Activated CD8-positive, alpha-beta memory T cell treated with anti-CD3 and anti-CD28 coated beads for 1 hour (primary cell): ENCODE measurements at regions not wholly inside any gene's neighbourhood (a gene's known extent, or its start where the extent isn't known, plus 50 kb on each side); places are given as distances from the start of the nearest gene placed in this dataset.
"Not testable (repeated sequence)": the region's sequence is repeated elsewhere in the genome, so short reads cannot be mapped to it uniquely, and the experiment has no call there.

Source experiments
- DNase-seq, 2 donors: peaks; one replicate each; pipeline ENCODE4 v3.0.0-alpha.2; 2020; ENCODE audit warnings: low read depth in 1 of 2; ENCODE audit errors: extremely low read depth in 1 of 2

GRCh38 chr5:40356248-40356647 lies 323.5 kb upstream of the PTGER4 start:
- no peak for DNase-seq

GRCh38 chr5:40355846-40356245 lies 323.9 kb upstream of the PTGER4 start:
- DNase-seq: no peak

- DNase-seq: no peak
Measured at GRCh38 chr5:40355181-40355580, 324.5 kb upstream of the PTGER4 start.

- DNase-seq: no peak
Measured at GRCh38 chr5:40354171-40354570, 325.5 kb upstream of the PTGER4 start.

- no peak for DNase-seq
Measured at GRCh38 chr5:40353442-40353841, 326.3 kb upstream of the PTGER4 start.

GRCh38 chr5:40347981-40348725 lies 331.6 kb upstream of the PTGER4 start:
- DNase-seq: no peak

- no peak for DNase-seq
Measured at GRCh38 chr5:40346901-40347300, 332.8 kb upstream of the PTGER4 start.

- DNase-seq: not testable (repeated sequence)
Measured at GRCh38 chr5:40338434-40338833, 341.3 kb upstream of the PTGER4 start.

- DNase-seq: no peak
Measured at GRCh38 chr5:40334242-40334635, 345.5 kb upstream of the PTGER4 start.

GRCh38 chr5:40333459-40334241 lies 346.1 kb upstream of the PTGER4 start:
- DNase-seq: no peak

GRCh38 chr5:40332970-40333369 lies 346.7 kb upstream of the PTGER4 start:
- DNase-seq: no peak

GRCh38 chr5:40331616-40332015 lies 348.1 kb upstream of the PTGER4 start:
- no peak for DNase-seq

- DNase-seq: no peak
Measured at GRCh38 chr5:40321514-40321913, 358.2 kb upstream of the PTGER4 start.

- DNase-seq: no peak
Measured at GRCh38 chr5:40318395-40318794, 361.3 kb upstream of the PTGER4 start.

- no peak for DNase-seq
Measured at GRCh38 chr5:40317023-40317422, 362.7 kb upstream of the PTGER4 start.

- DNase-seq: no peak
Measured at GRCh38 chr5:40315126-40315525, 364.6 kb upstream of the PTGER4 start.

- no peak for DNase-seq
Measured at GRCh38 chr5:40314275-40314674, 365.4 kb upstream of the PTGER4 start.

GRCh38 chr5:40312205-40312604 lies 367.5 kb upstream of the PTGER4 start:
- no peak for DNase-seq

GRCh38 chr5:40309851-40310250 lies 369.9 kb upstream of the PTGER4 start:
- no peak for DNase-seq

- DNase-seq: no peak
Measured at GRCh38 chr5:40308867-40309266, 370.8 kb upstream of the PTGER4 start.

- no peak for DNase-seq
Measured at GRCh38 chr5:40307920-40308319, 371.8 kb upstream of the PTGER4 start.

- no peak for DNase-seq
Measured at GRCh38 chr5:40306869-40307487, 372.7 kb upstream of the PTGER4 start.
